SU-DHL-6 (cell line): ENCODE measurements at regions not wholly inside any gene's neighbourhood (a gene's known extent, or its start where the extent isn't known, plus 50 kb on each side); places are given as distances from the start of the nearest gene placed in this dataset.

ENCODE experiments used
- EZH2phosphoT487 ChIP-seq: fragments of 200-600 bp; sonication (generic), shearing (Covaris generic); conservative IDR thresholded peaks from 2 replicates; pipeline ENCODE4 v1.6.1; 2018; ENCODE audit warnings: mild to moderate bottlenecking, antibody characterized with exemption, low read length, moderate library complexity, mixed read lengths
- TF ChIP-seq, protein P1 (sequence below): fragments of 200-600 bp; sonication (generic); IDR thresholded peaks from one replicate; pipeline ENCODE4 v1.5.1; 2017; ENCODE audit warnings: antibody characterized with exemption, mild to moderate bottlenecking, low read length, moderate library complexity; ENCODE audit not compliant: insufficient read depth, poor library complexity, severe bottlenecking

DNA sequence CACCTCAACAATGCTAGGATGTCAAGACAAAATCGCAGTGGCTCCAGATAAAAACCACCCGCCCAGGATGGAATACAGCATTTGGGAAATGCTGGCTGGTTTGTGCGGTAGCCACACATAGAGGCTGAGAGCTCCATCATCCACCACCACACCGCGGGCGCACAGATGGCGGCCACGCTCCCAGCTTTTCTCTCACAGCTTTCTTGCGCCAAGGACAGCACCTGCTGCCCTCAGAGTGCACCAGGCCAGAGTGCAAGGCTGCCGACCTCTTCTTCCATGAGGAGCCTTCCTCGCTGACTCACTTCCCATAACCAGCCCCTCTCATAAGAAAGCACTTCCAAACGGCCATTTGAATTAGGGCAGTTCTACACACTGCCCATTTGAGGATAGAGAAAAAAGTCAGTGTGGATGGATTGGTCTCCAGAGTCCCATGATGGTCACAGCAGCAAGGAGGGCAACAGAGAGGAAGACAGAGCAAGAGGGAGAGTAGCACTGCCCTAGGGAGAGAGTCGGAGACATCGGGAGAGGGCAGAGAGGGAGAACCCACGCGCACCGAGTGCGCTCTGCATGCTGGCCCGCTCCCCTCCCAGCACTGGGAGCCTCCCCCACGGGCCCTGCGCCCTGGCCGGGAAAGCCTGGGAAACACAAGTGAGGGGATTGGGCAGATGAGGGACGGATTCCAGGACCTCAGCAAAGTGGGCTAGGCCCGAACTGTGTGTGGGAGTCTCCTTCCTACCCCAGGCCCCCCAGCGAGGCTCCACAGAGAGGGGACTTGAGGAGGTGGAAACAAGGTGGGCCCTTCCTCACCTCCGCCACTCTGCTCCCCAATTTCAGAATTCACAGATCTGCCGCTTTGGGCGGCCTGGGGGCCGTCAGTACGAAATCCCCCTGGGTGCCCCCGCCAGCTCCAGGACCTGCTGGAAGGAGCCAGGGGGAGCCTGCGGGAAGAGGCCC lies 156.9 kb downstream of the USP12 start:
- TF ChIP-seq, protein P1, sequence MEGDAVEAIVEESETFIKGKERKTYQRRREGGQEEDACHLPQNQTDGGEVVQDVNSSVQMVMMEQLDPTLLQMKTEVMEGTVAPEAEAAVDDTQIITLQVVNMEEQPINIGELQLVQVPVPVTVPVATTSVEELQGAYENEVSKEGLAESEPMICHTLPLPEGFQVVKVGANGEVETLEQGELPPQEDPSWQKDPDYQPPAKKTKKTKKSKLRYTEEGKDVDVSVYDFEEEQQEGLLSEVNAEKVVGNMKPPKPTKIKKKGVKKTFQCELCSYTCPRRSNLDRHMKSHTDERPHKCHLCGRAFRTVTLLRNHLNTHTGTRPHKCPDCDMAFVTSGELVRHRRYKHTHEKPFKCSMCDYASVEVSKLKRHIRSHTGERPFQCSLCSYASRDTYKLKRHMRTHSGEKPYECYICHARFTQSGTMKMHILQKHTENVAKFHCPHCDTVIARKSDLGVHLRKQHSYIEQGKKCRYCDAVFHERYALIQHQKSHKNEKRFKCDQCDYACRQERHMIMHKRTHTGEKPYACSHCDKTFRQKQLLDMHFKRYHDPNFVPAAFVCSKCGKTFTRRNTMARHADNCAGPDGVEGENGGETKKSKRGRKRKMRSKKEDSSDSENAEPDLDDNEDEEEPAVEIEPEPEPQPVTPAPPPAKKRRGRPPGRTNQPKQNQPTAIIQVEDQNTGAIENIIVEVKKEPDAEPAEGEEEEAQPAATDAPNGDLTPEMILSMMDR, result no peak
- no peak for TF ChIP-seq EZH2phosphoT487
